Ovary (tissue), 7 donors: ENCODE measurements at regions not wholly inside any gene's neighbourhood (a gene's known extent, or its start where the extent isn't known, plus 50 kb on each side); places are given as distances from the start of the nearest gene placed in this dataset.

Experiments used
- DNase-seq, 5 donors: peaks; one replicate each; pipeline ENCODE4 v3.0.0-alpha.2; 2019 to 2020
- H3K27ac ChIP-seq, 2 donors: fragments of 200-600 bp; one replicate each; pipeline versions ENCODE4 v1.5.1 to v1.8.0; 2019 to 2022
- H3K27me3 ChIP-seq: fragments of 200-600 bp; one replicate; pipeline ENCODE4 v1.8.0; 2022
- H3K36me3 ChIP-seq: fragments of 200-600 bp; sonication (generic); one replicate; pipeline ENCODE4 v1.5.1; 2019
- H3K4me1 ChIP-seq: one replicate; pipeline ENCODE4 v1.8.1; 2013; ENCODE audit warnings: mild to moderate bottlenecking, moderate library complexity; ENCODE audit not compliant: insufficient read depth
- H3K4me3 ChIP-seq: fragments of 200-600 bp; sonication (generic); one replicate; pipeline ENCODE4 v1.5.1; 2017
- H3K9me3 ChIP-seq, 2 donors: fragments of 200-600 bp in 1 of 2; sonication (generic) in 1 of 2; one replicate each; pipeline versions ENCODE4 v1.5.1 to v1.8.1; 2013 to 2019; ENCODE audit warnings: mild to moderate bottlenecking in 1 of 2, moderate library complexity in 1 of 2
- CTCF ChIP-seq, 3 donors: fragments of 450-650 bp in 2 of 3; fragments of 200-600 bp in 1 of 3; IDR thresholded peaks; one replicate each; pipeline versions ENCODE4 v1.5.1 to v1.8.0; 2016 to 2022; ENCODE audit warnings: antibody characterized with exemption in 3 of 3, mild to moderate bottlenecking in 1 of 3
- EP300 ChIP-seq: sonication (generic); formaldehyde crosslinking; IDR thresholded peaks from one replicate; pipeline ENCODE4 v1.6.1; 2017; ENCODE audit warnings: antibody characterized with exemption
- POLR2A ChIP-seq: fragments of 450-650 bp; IDR thresholded peaks from one replicate; pipeline ENCODE4 v1.6.1; 2017; ENCODE audit warnings: antibody characterized with exemption, mild to moderate bottlenecking, moderate library complexity
- WGBS, 3 donors: extraction: QIAGEN DNeasy Blood & Tissue Kit in 1 of 3; methylation state at CpG; one replicate each; pipeline versions ENCODE4 v1.1.5 to v1.1.7; 2013 to 2017; 5-methylcytosine and 5-hydroxymethylcytosine counted together
- intact Hi-C, 4 donors: fragments of 100-400 bp; cut with DNase I; formaldehyde crosslinking; loops; one replicate each; pipeline versions ENCODE4 v1.11.0 to v1.15.1; 2022 to 2023
- donor health status: DM: no; HTN: no; CAD: no; lungs with moderate emphysema.
- donor health status: DM: no; HTN: no; CAD: no.
- donor health status: Bipolar disorder and iron deficiency.
- donor health status: DM: no; HTN: no; CAD: no.
- donor health status: DM: yes; HTN: yes; CAD: no.

DNA sequence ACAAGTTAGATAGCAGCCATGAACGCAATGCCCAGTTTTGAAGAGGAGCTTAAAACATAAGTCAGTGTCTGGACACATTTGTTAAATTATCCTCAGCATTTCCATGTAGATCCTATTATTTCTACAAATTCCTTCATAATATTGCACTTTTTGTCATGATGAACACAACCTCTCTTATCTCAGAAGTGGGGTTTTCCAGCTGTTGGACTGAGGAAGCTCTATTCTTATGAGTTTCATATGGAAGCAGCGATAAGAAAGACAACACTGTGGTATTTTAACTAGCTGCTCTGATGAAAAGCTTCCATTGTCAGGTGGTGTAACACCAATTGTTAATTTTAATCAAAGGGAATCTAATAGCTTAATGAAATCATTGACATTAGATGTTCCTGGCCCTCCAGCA, 308.7 kb downstream of the GBA3 start:
- H3K27me3 ChIP-seq = no peaks in the 10 kb centered on the region
- WGBS, 3 donors = 6 to 7% (median 6%) methylated on average over 2 of the region's 2 CpGs
- intact Hi-C loops = no loop called here
- no peak overlapping the region for H3K27ac ChIP-seq
- no peaks in the 10 kb centered on the region for H3K9me3 ChIP-seq
- no peak for DNase-seq
- H3K4me1 ChIP-seq = no peaks in the 10 kb centered on the region
- H3K4me3 ChIP-seq = no peak overlapping the region
- no peaks in the 10 kb centered on the region for H3K36me3 ChIP-seq
- TF ChIP-seq POLR2A (no peak), EP300 (no peak), CTCF (IDR thresholded peaks at IDR 0.05) (no peak)

GRCh38 chr4:22999419-22999818, 306.7 kb downstream of the GBA3 start:
- Histone ChIP-seq H3K4me3 (no peak overlapping the region), H3K27me3 (no peaks in the 10 kb centered on the region), H3K36me3 (no peaks in the 10 kb centered on the region), H3K27ac (no peak overlapping the region), H3K9me3 (no peaks in the 10 kb centered on the region), H3K4me1 (no peaks in the 10 kb centered on the region)
- TF ChIP-seq CTCF (IDR thresholded peaks at IDR 0.05) (no peak), POLR2A (no peak), EP300 (no peak)
- intact Hi-C loops = no loop called here
- 88 to 92% (median 92%) methylated on average over 2 of the region's 2 CpGs for WGBS, 3 donors
- no peak for DNase-seq

DNA sequence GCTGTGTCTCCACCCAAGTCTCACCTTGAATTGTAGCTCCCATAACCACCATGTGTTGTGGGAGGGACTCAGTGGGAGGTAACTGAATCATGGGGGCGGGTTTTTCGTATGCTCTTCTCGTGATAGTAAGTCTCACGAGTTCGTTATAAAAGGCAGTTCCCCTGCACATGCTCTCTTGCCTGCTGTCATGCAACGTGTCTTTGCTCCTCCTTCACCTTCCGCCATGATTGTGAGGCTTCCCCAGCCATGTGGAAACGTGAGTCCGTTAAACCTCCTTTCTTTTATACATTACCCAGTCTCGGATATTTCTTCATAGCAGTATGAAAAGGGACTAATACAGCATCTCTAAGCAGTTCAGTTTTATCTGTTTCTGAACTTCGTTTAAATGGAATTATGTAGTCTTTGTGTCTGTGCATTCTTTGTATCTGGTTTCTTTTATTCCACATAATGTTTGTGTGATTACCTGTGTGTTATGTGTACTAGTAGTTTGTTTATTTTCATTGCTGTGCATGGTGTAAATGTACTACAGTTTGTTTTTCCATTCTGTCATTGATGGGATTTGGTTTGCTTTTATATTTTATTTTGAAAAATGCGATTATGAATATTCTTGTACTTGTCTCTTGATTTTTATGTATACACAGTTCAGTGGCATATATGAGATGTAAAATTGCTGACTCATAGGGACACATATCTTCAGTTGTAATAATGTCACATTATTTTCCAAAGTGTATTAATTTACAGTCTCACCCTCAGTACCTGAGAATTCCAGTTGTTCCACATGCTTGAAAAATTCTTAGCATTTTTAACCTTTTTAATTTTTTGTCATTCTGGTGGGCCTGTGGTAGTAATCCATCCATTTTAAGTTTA, 304.9 kb downstream of the GBA3 start:
- H3K27me3 ChIP-seq = no peaks in the 10 kb centered on the region
- H3K4me1 ChIP-seq = no peaks in the 10 kb centered on the region
- H3K4me3 ChIP-seq = no peak overlapping the region
- WGBS, 3 donors = 86 to 87% (median 87%) methylated on average over 12 of the region's 12 CpGs
- intact Hi-C loops = no loop called here
- no peaks in the 10 kb centered on the region for H3K36me3 ChIP-seq
- no peak for DNase-seq
- TF ChIP-seq POLR2A (no peak), CTCF (IDR thresholded peaks at IDR 0.05) (no peak), EP300 (no peak)
- no peaks in the 10 kb centered on the region for H3K9me3 ChIP-seq
- H3K27ac ChIP-seq = no peak overlapping the region

GRCh38 chr4:22991576-22991975, 298.8 kb downstream of the GBA3 start:
- Histone ChIP-seq H3K4me1 (no peaks in the 10 kb centered on the region), H3K27ac (no peak overlapping the region), H3K36me3 (no peaks in the 10 kb centered on the region), H3K27me3 (no peaks in the 10 kb centered on the region), H3K9me3 (no peaks in the 10 kb centered on the region), H3K4me3 (no peak overlapping the region)
- intact Hi-C loops = no loop called here
- 19 to 45% (median 38%) methylated on average over 1 of the region's 1 CpG for WGBS, 3 donors
- TF ChIP-seq EP300 (no peak), CTCF (IDR thresholded peaks at IDR 0.05) (no peak)
- DNase-seq = no peak
